Ovary (tissue), 7 donors: ENCODE measurements at regions not wholly inside any gene's neighbourhood (a gene's known extent, or its start where the extent isn't known, plus 50 kb on each side); places are given as distances from the start of the nearest gene placed in this dataset.

Experiments used
- DNase-seq, 5 donors: peaks; one replicate each; pipeline ENCODE4 v3.0.0-alpha.2; 2019 to 2020
- H3K27ac ChIP-seq, 2 donors: fragments of 200-600 bp; one replicate each; pipeline versions ENCODE4 v1.5.1 to v1.8.0; 2019 to 2022
- H3K27me3 ChIP-seq: fragments of 200-600 bp; one replicate; pipeline ENCODE4 v1.8.0; 2022
- H3K36me3 ChIP-seq: fragments of 200-600 bp; sonication (generic); one replicate; pipeline ENCODE4 v1.5.1; 2019
- H3K4me1 ChIP-seq: one replicate; pipeline ENCODE4 v1.8.1; 2013; ENCODE audit warnings: mild to moderate bottlenecking, moderate library complexity; ENCODE audit not compliant: insufficient read depth
- H3K4me3 ChIP-seq: fragments of 200-600 bp; sonication (generic); one replicate; pipeline ENCODE4 v1.5.1; 2017
- H3K9me3 ChIP-seq, 2 donors: fragments of 200-600 bp in 1 of 2; sonication (generic) in 1 of 2; one replicate each; pipeline versions ENCODE4 v1.5.1 to v1.8.1; 2013 to 2019; ENCODE audit warnings: mild to moderate bottlenecking in 1 of 2, moderate library complexity in 1 of 2
- EP300 ChIP-seq: sonication (generic); formaldehyde crosslinking; IDR thresholded peaks from one replicate; pipeline ENCODE4 v1.6.1; 2017; ENCODE audit warnings: antibody characterized with exemption
- POLR2A ChIP-seq: fragments of 450-650 bp; IDR thresholded peaks from one replicate; pipeline ENCODE4 v1.6.1; 2017; ENCODE audit warnings: antibody characterized with exemption, mild to moderate bottlenecking, moderate library complexity
- WGBS, 3 donors: extraction: QIAGEN DNeasy Blood & Tissue Kit in 1 of 3; methylation state at CpG; one replicate each; pipeline versions ENCODE4 v1.1.5 to v1.1.7; 2013 to 2017; 5-methylcytosine and 5-hydroxymethylcytosine counted together
- intact Hi-C, 4 donors: fragments of 100-400 bp; cut with DNase I; formaldehyde crosslinking; loops; one replicate each; pipeline versions ENCODE4 v1.11.0 to v1.15.1; 2022 to 2023
- TF ChIP-seq, protein P1 (sequence below), 3 donors: fragments of 450-650 bp in 2 of 3; fragments of 200-600 bp in 1 of 3; IDR thresholded peaks; one replicate each; pipeline versions ENCODE4 v1.5.1 to v1.8.0; 2016 to 2022; ENCODE audit warnings: antibody characterized with exemption in 3 of 3, mild to moderate bottlenecking in 1 of 3
- donor health status: DM: no; HTN: no; CAD: no; lungs with moderate emphysema.
- donor health status: DM: no; HTN: no; CAD: no.
- donor health status: Bipolar disorder and iron deficiency.
- donor health status: DM: no; HTN: no; CAD: no.
- donor health status: DM: yes; HTN: yes; CAD: no.

DNA sequence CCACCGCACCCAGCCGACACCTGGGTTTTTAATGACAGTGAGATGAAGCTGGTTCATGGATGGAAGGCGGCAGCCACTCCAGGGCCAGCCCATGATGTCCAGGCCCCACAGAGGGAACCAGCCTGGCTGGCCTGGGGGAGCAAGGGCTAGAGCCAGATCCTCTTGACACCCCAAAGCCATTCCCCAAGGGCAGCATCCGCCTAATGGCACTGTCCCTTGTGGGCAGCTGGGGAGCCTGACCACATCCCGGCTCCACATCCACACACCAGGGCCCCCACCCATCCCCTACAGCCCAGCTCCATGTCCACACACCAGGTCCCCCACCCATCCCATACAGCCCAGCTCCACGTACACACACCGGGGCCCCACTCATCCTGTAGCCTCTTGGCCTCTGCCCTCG is 53.3 kb upstream of the ACSF3 start:
- Histone ChIP-seq H3K9me3 (no peaks in the 10 kb centered on the region), H3K27me3 (no peaks in the 10 kb centered on the region), H3K4me1 (no peaks in the 10 kb centered on the region), H3K4me3 (no peak overlapping the region), H3K27ac (no peak overlapping the region), H3K36me3 (no peaks in the 10 kb centered on the region)
- 57 to 64% (median 58%) methylated on average over 7 to 8 of the region's 8 CpGs for WGBS, 3 donors
- no peak for DNase-seq
- TF ChIP-seq EP300, result no peak
- TF ChIP-seq POLR2A, result no peak
- TF ChIP-seq, protein P1, sequence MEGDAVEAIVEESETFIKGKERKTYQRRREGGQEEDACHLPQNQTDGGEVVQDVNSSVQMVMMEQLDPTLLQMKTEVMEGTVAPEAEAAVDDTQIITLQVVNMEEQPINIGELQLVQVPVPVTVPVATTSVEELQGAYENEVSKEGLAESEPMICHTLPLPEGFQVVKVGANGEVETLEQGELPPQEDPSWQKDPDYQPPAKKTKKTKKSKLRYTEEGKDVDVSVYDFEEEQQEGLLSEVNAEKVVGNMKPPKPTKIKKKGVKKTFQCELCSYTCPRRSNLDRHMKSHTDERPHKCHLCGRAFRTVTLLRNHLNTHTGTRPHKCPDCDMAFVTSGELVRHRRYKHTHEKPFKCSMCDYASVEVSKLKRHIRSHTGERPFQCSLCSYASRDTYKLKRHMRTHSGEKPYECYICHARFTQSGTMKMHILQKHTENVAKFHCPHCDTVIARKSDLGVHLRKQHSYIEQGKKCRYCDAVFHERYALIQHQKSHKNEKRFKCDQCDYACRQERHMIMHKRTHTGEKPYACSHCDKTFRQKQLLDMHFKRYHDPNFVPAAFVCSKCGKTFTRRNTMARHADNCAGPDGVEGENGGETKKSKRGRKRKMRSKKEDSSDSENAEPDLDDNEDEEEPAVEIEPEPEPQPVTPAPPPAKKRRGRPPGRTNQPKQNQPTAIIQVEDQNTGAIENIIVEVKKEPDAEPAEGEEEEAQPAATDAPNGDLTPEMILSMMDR (IDR thresholded peaks at IDR 0.05), result no peak
- intact Hi-C loops, result loop anchor here in 1 of 4 donors (5.0 kb wide), 1 partner anchor 1063 kb away; no protein-coding TSS in a partner anchor

DNA sequence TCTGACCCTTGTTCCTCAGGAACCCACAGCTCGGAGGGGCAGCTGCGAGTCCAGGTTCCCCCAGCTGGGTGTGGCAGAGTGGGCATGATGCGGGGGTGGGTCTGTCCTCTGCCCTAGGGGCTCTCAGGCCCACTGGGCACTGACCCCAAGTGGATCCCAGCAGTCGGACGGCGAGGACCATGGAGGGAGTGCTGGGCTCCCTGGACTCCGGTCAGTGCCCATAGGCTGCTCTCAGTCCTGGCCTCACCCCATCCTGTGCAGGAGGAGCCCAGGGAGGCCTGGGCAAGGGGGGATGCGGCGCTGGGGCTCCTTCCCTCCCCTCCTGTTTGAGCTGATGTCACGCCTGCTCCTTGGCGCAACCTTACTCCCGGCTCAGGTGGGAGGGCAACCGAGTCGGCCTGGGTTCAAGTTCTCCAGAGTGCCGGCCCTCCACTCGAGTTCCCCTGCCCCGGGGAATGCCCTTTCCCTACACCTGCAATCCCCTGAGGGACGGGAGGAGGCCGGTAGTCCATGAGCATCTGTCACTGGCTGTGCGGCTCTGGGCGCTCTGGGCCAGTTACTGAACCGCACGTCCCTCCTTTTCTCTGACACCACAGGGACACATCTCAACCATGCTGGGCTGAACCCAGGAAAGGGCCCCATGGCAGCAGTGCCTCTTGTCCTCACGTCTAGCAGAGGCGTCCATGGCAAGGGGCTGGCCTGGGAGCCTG is 52.6 kb upstream of the ACSF3 start:
- TF ChIP-seq POLR2A, result no peak
- TF ChIP-seq, protein P1 (IDR thresholded peaks at IDR 0.05), result no peak
- no peak for TF ChIP-seq EP300
- no peak for DNase-seq
- H3K4me3 ChIP-seq, result no peak overlapping the region
- no peaks in the 10 kb centered on the region for H3K9me3 ChIP-seq
- H3K27ac ChIP-seq, result no peak overlapping the region
- H3K27me3 ChIP-seq, result no peaks in the 10 kb centered on the region
- 59 to 72% (median 62%) methylated on average over 25 of the region's 25 CpGs for WGBS, 3 donors
- intact Hi-C loops, result loop anchor here in 1 of 4 donors (5.0 kb wide), 1 partner anchor 1064 kb away; no protein-coding TSS in a partner anchor
- no peaks in the 10 kb centered on the region for H3K36me3 ChIP-seq
- no peaks in the 10 kb centered on the region for H3K4me1 ChIP-seq

DNA sequence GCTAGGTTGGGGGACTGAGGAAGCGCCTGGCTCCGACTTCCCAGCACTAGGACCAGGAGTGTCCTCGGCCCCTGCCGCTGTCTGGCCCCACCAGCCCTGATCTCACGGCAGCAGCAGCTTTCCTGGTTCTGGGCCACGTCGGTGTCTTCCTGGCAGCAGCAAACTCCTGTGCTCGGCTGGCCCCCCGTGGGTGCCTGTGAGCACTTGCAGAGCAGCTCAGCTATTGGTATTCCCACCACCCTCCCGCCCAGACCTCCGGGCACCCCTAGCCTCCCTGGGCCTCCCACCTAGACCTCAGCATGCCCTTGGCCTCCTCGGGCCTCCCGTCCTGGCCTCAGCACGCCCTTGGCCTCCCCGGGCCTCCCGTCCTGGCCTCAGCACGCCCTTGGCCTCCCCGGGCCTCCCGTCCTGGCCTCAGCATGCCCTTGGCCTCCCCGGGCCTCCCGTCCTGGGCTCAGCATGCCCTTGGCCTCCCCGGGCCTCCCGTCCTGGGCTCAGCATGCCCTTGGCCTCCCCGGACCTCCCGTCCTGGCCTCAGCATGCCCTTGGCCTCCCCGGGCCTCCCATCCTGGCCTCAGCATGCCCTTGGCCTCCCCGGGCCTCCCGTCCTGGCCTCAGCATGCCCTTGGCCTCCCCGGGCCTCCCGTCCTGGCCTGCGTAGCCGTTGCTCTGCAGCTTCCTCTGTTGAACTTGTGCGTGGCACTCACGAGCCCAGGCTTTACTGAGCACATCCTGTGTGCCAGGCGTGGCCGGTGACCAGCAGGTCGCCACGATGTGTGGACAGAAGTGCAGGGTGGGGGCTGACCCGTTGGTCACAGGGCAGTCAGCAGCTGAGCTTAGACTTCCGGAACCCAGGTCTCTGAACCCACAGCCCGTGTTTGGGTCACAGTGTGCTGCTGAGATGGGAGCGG is 51.8 kb upstream of the ACSF3 start:
- Histone ChIP-seq H3K4me1 (no peaks in the 10 kb centered on the region), H3K27me3 (no peaks in the 10 kb centered on the region), H3K4me3 (no peak overlapping the region), H3K9me3 (no peaks in the 10 kb centered on the region), H3K36me3 (no peaks in the 10 kb centered on the region), H3K27ac (no peak overlapping the region)
- no peak for DNase-seq
- whole genome bisulfite sequencing, 3 donors, result 74 to 82% (median 78%) methylated on average over 41 to 42 of the region's 42 CpGs
- TF ChIP-seq EP300, result no peak
- TF ChIP-seq, protein P1 (IDR thresholded peaks at IDR 0.05), result no peak
- intact Hi-C loops, result loop anchor here in 1 of 4 donors (5.0 kb wide), 1 partner anchor 1065 kb away; no protein-coding TSS in a partner anchor

DNA sequence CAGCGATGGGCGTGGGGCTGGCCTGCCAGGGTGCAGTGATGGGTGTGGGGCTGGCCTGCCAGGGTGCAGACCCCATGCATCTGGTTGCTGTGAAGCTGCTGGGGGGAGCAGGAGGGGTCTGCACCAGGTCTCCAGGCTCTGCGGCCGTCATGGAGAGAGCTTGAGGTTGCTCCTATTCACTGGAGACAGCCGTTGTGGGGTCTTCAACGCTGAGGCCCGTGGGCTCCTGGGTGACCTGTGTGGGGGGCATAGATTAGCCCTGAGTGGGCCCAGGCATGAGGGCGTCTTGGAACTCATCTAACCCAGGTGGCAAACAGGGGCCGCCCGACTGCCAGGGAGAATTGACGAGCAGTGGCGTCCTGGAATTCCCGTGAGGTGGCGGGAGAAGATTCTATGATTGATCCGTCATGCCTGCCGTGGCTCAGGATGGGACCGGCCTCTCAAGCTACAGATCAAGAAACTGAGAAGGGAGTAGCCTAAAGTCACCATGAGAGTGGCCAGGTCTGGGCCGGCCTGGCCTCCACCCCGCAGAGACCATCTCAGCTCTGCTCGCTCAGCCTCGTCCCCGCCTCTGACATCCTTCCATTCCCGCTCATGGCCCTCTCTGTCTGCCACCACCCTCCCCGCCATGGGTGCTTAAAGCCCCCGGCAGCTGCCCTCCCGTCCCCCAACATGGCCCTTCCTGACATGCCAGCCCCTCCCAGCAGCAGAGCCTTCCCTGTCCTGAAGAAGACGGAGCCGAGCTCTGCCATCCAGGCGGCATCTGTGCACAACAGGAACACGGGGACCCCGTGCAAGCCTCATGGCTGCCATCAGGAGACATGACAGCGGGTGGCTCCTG is 50.7 kb upstream of the ACSF3 start:
- Histone ChIP-seq H3K4me1 (no peaks in the 10 kb centered on the region), H3K36me3 (no peaks in the 10 kb centered on the region), H3K4me3 (no peak overlapping the region), H3K9me3 (no peaks in the 10 kb centered on the region), H3K27ac (no peak overlapping the region), H3K27me3 (no peaks in the 10 kb centered on the region)
- no peak for TF ChIP-seq POLR2A
- TF ChIP-seq EP300, result no peak
- TF ChIP-seq, protein P1 (IDR thresholded peaks at IDR 0.05), result no peak
- intact Hi-C loops, result loop anchor here in 1 of 4 donors (5.0 kb wide), 1 partner anchor 1066 kb away; no protein-coding TSS in a partner anchor
- no peak for DNase-seq
- 72 to 77% (median 74%) methylated on average over 30 to 32 of the region's 32 CpGs for WGBS, 3 donors
